Tibial nerve (tissue), 4 donors: ENCODE measurements at regions not wholly inside any gene's neighbourhood (a gene's known extent, or its start where the extent isn't known, plus 50 kb on each side); places are given as distances from the start of the nearest gene placed in this dataset.

Experiments
- DNase-seq, 2 donors: peaks; one replicate each; pipeline ENCODE4 v3.0.0-alpha.2; 2019; ENCODE audit warnings: low spot score in 2 of 2
- H3K27ac ChIP-seq, 4 donors: fragments of 200-600 bp; sonication (generic) in 3 of 4; one replicate each; pipeline ENCODE4 v1.5.1; 2017 to 2019; ENCODE audit warnings: mild to moderate bottlenecking in 1 of 4
- H3K27me3 ChIP-seq, 2 donors: fragments of 200-600 bp; sonication (generic) in 1 of 2; one replicate each; pipeline versions ENCODE4 v1.5.1 to v1.6.0; 2017 to 2019
- H3K36me3 ChIP-seq, 3 donors: fragments of 200-600 bp; sonication (generic); one replicate each; pipeline ENCODE4 v1.5.1; 2018 to 2019
- H3K4me1 ChIP-seq, 4 donors: fragments of 200-600 bp; sonication (generic) in 3 of 4; one replicate each; pipeline ENCODE4 v1.5.1; 2017 to 2019
- H3K4me3 ChIP-seq, 4 donors: fragments of 200-600 bp; sonication (generic) in 3 of 4; one replicate each; pipeline ENCODE4 v1.5.1; 2017 to 2019; ENCODE audit warnings: mild to moderate bottlenecking in 1 of 4, moderate library complexity in 1 of 4
- H3K9me3 ChIP-seq, 4 donors: fragments of 200-600 bp; sonication (generic) in 3 of 4; one replicate each; pipeline ENCODE4 v1.5.1; 2017 to 2019
- CTCF ChIP-seq, 5 experiments: fragments of 200-600 bp in 3 of 5; fragments of 450-650 bp in 2 of 5; sonication (generic) in 3 of 5; IDR thresholded peaks; one replicate each; pipeline ENCODE4 v1.5.1; 2016 to 2019; ENCODE audit warnings: antibody characterized with exemption in 5 of 5, mild to moderate bottlenecking in 3 of 5, moderate library complexity in 2 of 5
- EP300 ChIP-seq, 2 donors: sonication (generic); formaldehyde crosslinking; IDR thresholded peaks; one replicate each; pipeline ENCODE4 v1.6.1; 2017; ENCODE audit warnings: antibody characterized with exemption in 2 of 2, mild to moderate bottlenecking in 1 of 2
- POLR2A ChIP-seq, 2 donors: fragments of 450-650 bp; IDR thresholded peaks; one replicate each; pipeline ENCODE4 v1.6.1; 2017; ENCODE audit warnings: antibody characterized with exemption in 2 of 2, mild to moderate bottlenecking in 2 of 2, moderate library complexity in 2 of 2
- WGBS, 2 donors: methylation state at CpG; one replicate each; pipeline ENCODE4 v1.1.5; 2018; 5-methylcytosine and 5-hydroxymethylcytosine counted together

DNA sequence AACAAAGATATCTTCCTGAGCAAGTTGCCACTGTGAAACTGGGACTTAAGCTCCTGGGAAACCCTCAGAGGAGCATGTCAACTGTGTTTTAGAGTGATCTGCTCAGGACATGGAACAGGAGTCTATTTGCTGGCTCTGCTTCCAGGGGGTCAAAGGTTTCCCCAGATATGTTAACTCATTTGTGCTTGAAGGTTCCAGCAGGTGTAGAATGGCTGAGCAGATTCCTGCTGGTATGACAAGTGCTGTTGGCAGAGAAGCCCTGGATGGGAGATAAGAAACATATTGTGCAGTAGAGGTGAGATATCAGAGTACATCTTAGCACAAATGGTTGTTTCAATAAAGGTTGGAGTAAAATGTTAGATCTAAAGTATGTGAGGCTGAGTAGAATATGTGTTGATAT is 282.7 kb upstream of the DACH1 start:
- TF ChIP-seq CTCF (IDR thresholded peaks at IDR 0.05) (no peak), POLR2A (IDR thresholded peaks at IDR 0.05) (no peak), EP300 (IDR thresholded peaks at IDR 0.05) (no peak)
- Histone ChIP-seq H3K4me3 (no peak overlapping the region), H3K4me1 (no peaks in the 10 kb centered on the region), H3K27me3 (no peaks in the 10 kb centered on the region), H3K9me3 (no peaks in the 10 kb centered on the region), H3K27ac (no peak overlapping the region), H3K36me3 (no peaks in the 10 kb centered on the region)
- no peak for DNase-seq

DNA sequence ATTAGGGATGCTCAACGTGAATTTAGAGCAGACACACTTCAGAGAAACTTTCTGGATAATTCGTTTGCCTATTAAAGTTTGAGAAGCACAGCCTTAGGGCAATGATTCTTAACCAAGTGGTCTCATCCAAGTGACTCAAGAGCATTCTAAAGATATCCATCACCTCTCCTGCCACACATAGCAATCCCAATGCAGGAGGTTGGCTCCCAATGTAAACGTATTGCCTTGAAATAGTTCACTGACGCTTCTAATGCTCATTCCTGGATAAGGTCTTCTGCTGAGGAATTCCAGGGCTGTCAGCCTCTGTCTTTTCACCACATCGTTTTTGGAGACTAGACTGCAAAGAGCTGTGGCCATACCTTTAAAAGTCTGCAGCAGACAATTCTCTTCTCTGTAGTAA is 279.8 kb upstream of the DACH1 start:
- no peak overlapping the region for H3K27ac ChIP-seq

GRCh38 chr13:72145383-72145782 is 278.4 kb upstream of the DACH1 start:
- H3K9me3 ChIP-seq = no peaks in the 10 kb centered on the region
- 65 to 71% methylated on average over 2 of the region's 2 CpGs for WGBS, 2 donors
- H3K27me3 ChIP-seq = no peaks in the 10 kb centered on the region
- H3K27ac ChIP-seq = no peak overlapping the region
- H3K4me3 ChIP-seq = no peak overlapping the region
- TF ChIP-seq CTCF (IDR thresholded peaks at IDR 0.05) = no peak
- no peak for TF ChIP-seq EP300 (IDR thresholded peaks at IDR 0.05)
- no peak for TF ChIP-seq POLR2A (IDR thresholded peaks at IDR 0.05)
- no peaks in the 10 kb centered on the region for H3K4me1 ChIP-seq
- no peaks in the 10 kb centered on the region for H3K36me3 ChIP-seq
- DNase-seq = no peak

More for the DNA sequence above, 279.8 kb upstream of the DACH1 start:
- no peak overlapping the region for H3K4me3 ChIP-seq
- H3K27me3 ChIP-seq = no peaks in the 10 kb centered on the region
- no peaks in the 10 kb centered on the region for H3K4me1 ChIP-seq
- no peaks in the 10 kb centered on the region for H3K36me3 ChIP-seq
- no peak for DNase-seq
- no peak for TF ChIP-seq POLR2A (IDR thresholded peaks at IDR 0.05)
- TF ChIP-seq CTCF (IDR thresholded peaks at IDR 0.05) = no peak
- no peak for TF ChIP-seq EP300 (IDR thresholded peaks at IDR 0.05)
- WGBS, 2 donors = 82 to 84% methylated on average over 5 of the region's 5 CpGs
- no peaks in the 10 kb centered on the region for H3K9me3 ChIP-seq

GRCh38 chr13:72144636-72145035 is 277.6 kb upstream of the DACH1 start:
- TF ChIP-seq POLR2A (IDR thresholded peaks at IDR 0.05) = no peak
- no peak for TF ChIP-seq CTCF (IDR thresholded peaks at IDR 0.05)
- no peak for TF ChIP-seq EP300 (IDR thresholded peaks at IDR 0.05)
- H3K4me3 ChIP-seq = no peak overlapping the region
- no peaks in the 10 kb centered on the region for H3K9me3 ChIP-seq
- no peak overlapping the region for H3K27ac ChIP-seq
- no peak for DNase-seq
- H3K27me3 ChIP-seq = no peaks in the 10 kb centered on the region
- no peaks in the 10 kb centered on the region for H3K4me1 ChIP-seq
- no peaks in the 10 kb centered on the region for H3K36me3 ChIP-seq

DNA sequence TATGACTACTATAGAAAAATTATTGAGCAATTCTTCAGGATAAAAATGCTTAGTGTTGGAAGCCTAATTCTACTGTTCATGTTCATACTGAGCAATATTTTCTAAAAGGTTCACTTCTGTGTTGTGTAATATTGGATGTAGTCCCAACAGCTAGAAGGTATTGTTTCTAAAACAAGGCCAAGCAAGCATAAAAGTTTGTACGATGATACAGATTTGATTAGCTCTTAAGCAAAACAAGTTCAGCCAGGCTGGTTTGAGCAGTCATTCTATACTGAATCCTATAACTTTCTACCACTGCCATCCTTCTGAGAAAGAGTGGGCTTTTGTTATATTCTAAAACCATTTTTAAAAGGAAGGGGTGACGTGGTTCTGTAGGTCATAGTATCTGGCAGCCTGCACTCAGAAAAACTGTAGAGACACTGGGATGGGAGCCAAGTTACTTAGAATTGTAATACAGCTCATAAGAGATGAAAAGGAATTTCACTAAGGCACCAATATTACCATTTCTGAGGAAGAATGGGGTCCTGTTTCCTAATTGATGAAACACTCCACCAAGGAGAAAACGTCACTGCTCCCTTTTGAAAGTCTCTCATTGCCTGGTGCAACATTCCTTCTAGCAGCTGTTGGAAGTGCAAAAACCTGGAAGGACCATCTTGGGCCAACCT is 275.0 kb upstream of the DACH1 start:
- no peak overlapping the region for H3K27ac ChIP-seq
- no peaks in the 10 kb centered on the region for H3K36me3 ChIP-seq
- no peak overlapping the region for H3K4me3 ChIP-seq
- no peak for TF ChIP-seq CTCF (IDR thresholded peaks at IDR 0.05)
- H3K9me3 ChIP-seq = no peaks in the 10 kb centered on the region
- no peaks in the 10 kb centered on the region for H3K27me3 ChIP-seq
- WGBS, 2 donors = 26 to 27% methylated on average over 3 of the region's 3 CpGs
- no peaks in the 10 kb centered on the region for H3K4me1 ChIP-seq
- no peak for DNase-seq
